HCT116 (cell line): ENCODE measurements at regions not wholly inside any gene's neighbourhood (a gene's known extent, or its start where the extent isn't known, plus 50 kb on each side); places are given as distances from the start of the nearest gene placed in this dataset.

Experiments
- ATAC-seq: fragments of 200-7000 bp; cut with Tn5 transposase; 2 replicates; pipeline ENCODE4 v1.9.1; 2020; ENCODE audit warnings: mild to moderate bottlenecking, moderate library complexity
- BruUV-seq: library from RNA; stranded (reverse); fragments of 400-500 nt; replicated peaks from 2 replicates; lab custom pipeline; 2021; lab: Mats Ljungman, UMichigan
- CTCF ChIA-PET: fragments of 300-600 bp; sonication (Branson Sonifier 250); formaldehyde crosslinking; loops from one replicate; lab custom pipeline; 2021; ENCODE audit warnings: antibody characterized with exemption; lab: Charles Lee
- POLR2A ChIA-PET: fragments of 300-600, 350-600 bp; sonication (Branson Sonifier 250); formaldehyde crosslinking; loops from one replicate; lab custom pipeline; 2021; ENCODE audit warnings: antibody characterized with exemption; lab: Charles Lee
- RAD21 ChIA-PET, 2 experiments: fragments of 300-600 bp; sonication (Branson Sonifier 250); formaldehyde crosslinking; loops; one replicate each; lab custom pipeline; 2023; ENCODE audit warnings: low total read pairs in 2 of 2; ENCODE audit not compliant: uncharacterized antibody in 2 of 2, unreplicated experiment in 2 of 2, low non-redundant PET in 1 of 2; lab: Charles Lee
- DNase-seq: peaks from one replicate; pipeline ENCODE4 v3.0.0-alpha.2; 2010; ENCODE audit warnings: low read depth, low spot score
- H2AFZ ChIP-seq: fragments of 200-600 bp; shearing (Covaris generic), sonication (generic); 2 replicates; pipeline ENCODE4 v1.6.1; 2017; ENCODE audit warnings: low read depth, mixed run types, mixed read lengths, antibody characterized with exemption, low read length; ENCODE audit not compliant: poor library complexity, severe bottlenecking
- H3K27ac ChIP-seq: 2 replicates; pipeline ENCODE4 v1.5.1; 2012; ENCODE audit warnings: low read depth, low read length
- H3K27me3 ChIP-seq: fragments of 200-600 bp; sonication (generic); 2 replicates; pipeline ENCODE4 v1.6.1; 2016; ENCODE audit warnings: mixed run types, low read length, mixed read lengths; ENCODE audit not compliant: insufficient read depth
- H3K36me3 ChIP-seq, 2 experiments: fragments of 200-500 bp in 1 of 2; fragments of 200-600 bp in 1 of 2; sonication (Bioruptor generic) in 1 of 2; sonication (generic) in 1 of 2; 2 replicates each; pipeline versions ENCODE4 v1.5.1 to v1.6.1; 2014 to 2016; ENCODE audit warnings: low read length in 2 of 2, inconsistent platforms in 1 of 2, mixed read lengths in 1 of 2, mixed run types in 1 of 2; ENCODE audit not compliant: insufficient read depth in 2 of 2, control insufficient read depth in 1 of 2
- H3K4me1 ChIP-seq, 2 experiments: fragments of 200-600 bp in 1 of 2; sonication (generic) in 1 of 2; 2 replicates each; pipeline versions ENCODE4 v1.5.1 to v1.6.1; 2012 to 2017; ENCODE audit warnings: low read length in 2 of 2, inconsistent platforms in 1 of 2, mild to moderate bottlenecking in 1 of 2, mixed read lengths in 1 of 2, mixed run types in 1 of 2, moderate library complexity in 1 of 2; ENCODE audit not compliant: insufficient read depth in 2 of 2, control insufficient read depth in 1 of 2
- H3K4me2 ChIP-seq: fragments of 200-600 bp; sonication (generic); 2 replicates; pipeline ENCODE4 v1.6.1; 2017; ENCODE audit warnings: mixed run types, low read length, mixed read lengths
- H3K4me3 ChIP-seq, 2 experiments: fragments of 200-600 bp in 1 of 2; sonication (generic) in 1 of 2; replicated peaks in 1 of 2; 2 replicates each; pipeline ENCODE4 v1.5.1; 2011 to 2016; ENCODE audit warnings: low read length in 2 of 2, control low read depth in 1 of 2, low read depth in 1 of 2, mild to moderate bottlenecking in 1 of 2, mixed read lengths in 1 of 2, mixed run types in 1 of 2
- H3K79me2 ChIP-seq: fragments of 200-600 bp; sonication (generic); 2 replicates; pipeline ENCODE4 v1.6.1; 2017; ENCODE audit warnings: mild to moderate bottlenecking, mixed run types, low read length, moderate library complexity, mixed read lengths; ENCODE audit not compliant: insufficient read depth
- H3K9ac ChIP-seq: fragments of 200-600 bp; sonication (generic); 2 replicates; pipeline ENCODE4 v1.6.1; 2016; ENCODE audit warnings: low read length, mixed read lengths
- H3K9me2 ChIP-seq: fragments of 200-600 bp; sonication (generic), shearing (Covaris generic); 2 replicates; pipeline ENCODE4 v1.6.1; 2017; ENCODE audit warnings: mixed run types, mild to moderate bottlenecking, moderate library complexity; ENCODE audit not compliant: insufficient read depth
- H3K9me3 ChIP-seq, 2 experiments: fragments of 200-500 bp in 1 of 2; fragments of 200-600 bp in 1 of 2; sonication (Bioruptor generic) in 1 of 2; sonication (generic) in 1 of 2; 2 replicates each; pipeline ENCODE4 v1.6.1; 2014 to 2017; ENCODE audit warnings: low read length in 2 of 2, mixed read lengths in 2 of 2, inconsistent platforms in 1 of 2, low read depth in 1 of 2, mild to moderate bottlenecking in 1 of 2, mixed run types in 1 of 2, moderate library complexity in 1 of 2; ENCODE audit not compliant: control insufficient read depth in 1 of 2, insufficient read depth in 1 of 2
- H4K20me1 ChIP-seq: fragments of 200-600 bp; sonication (generic), shearing (Covaris generic); 2 replicates; pipeline ENCODE4 v1.6.1; 2017; ENCODE audit warnings: mixed run types, mild to moderate bottlenecking, moderate library complexity; ENCODE audit not compliant: insufficient read depth
- CEBPB ChIP-seq: IDR thresholded peaks from 2 replicates; pipeline ENCODE4 v1.6.1; 2012; ENCODE audit warnings: low read depth
- EZH2phosphoT487 ChIP-seq: fragments of 200-600 bp; IDR thresholded peaks from 2 replicates; pipeline ENCODE4 v1.6.1; 2018; ENCODE audit warnings: antibody characterized with exemption, borderline replicate concordance
- SIN3A ChIP-seq: IDR thresholded peaks from 2 replicates; pipeline ENCODE4 v1.6.1; 2012; ENCODE audit warnings: low read depth
- SP1 ChIP-seq: IDR thresholded peaks from 2 replicates; pipeline ENCODE4 v1.6.1; 2012; ENCODE audit warnings: low read depth
- SRF ChIP-seq: IDR thresholded peaks from 2 replicates; pipeline ENCODE4 v1.6.1; 2012; ENCODE audit warnings: low read depth
- ZFX ChIP-seq: fragments of 450-650 bp; IDR thresholded peaks from 2 replicates; pipeline ENCODE4 v1.6.1; 2017
- intact Hi-C: fragments of 100-400 bp; cut with micrococcal nuclease; formaldehyde crosslinking; loops from 2 replicates; pipeline ENCODE4 v1.10.0; 2022

GRCh38 chr12:90199006-90199405, 490.4 kb upstream of the ATP2B1 start:
- CTCF ChIA-PET, result no interaction called here
- BruUV-seq, result no TSS peak

DNA sequence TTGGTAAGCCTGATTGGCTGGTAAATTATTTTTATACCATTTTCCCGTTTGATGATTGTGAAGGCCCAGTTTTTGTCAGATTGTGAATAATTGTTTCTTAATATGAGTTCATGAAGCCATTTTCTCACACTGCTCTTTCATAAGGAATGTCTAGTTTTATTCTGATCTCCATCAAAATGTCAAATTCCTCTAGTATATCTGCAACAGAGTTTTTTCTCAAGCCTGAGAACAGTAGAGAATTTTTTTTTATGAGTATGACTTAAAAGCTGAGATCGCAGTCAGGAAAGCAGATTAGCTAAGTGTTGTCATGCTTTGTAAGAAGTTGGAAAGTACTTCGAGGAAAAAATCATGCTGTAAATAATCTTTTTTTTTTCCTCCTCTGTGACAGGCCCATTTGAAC, 484.9 kb upstream of the ATP2B1 start:
- no peak overlapping the region for H3K27ac ChIP-seq
- no peak overlapping the region for H3K4me2 ChIP-seq
- H3K9me3 ChIP-seq, result no peaks in the 10 kb centered on the region
- CTCF ChIA-PET, result no interaction called here
- ATAC-seq, result no peak
- no peak for TF ChIP-seq CEBPB
- H3K9ac ChIP-seq, result no peak overlapping the region
- no TSS peak for BruUV-seq
- H4K20me1 ChIP-seq, result no peaks in the 10 kb centered on the region
- POLR2A ChIA-PET, result no interaction called here
- no peak for DNase-seq
- H3K4me3 ChIP-seq, result no peak overlapping the region
- H3K79me2 ChIP-seq, result no peaks in the 10 kb centered on the region
- no peaks in the 10 kb centered on the region for H3K9me2 ChIP-seq
- H3K36me3 ChIP-seq, result no peaks in the 10 kb centered on the region
- no peak overlapping the region for H2AFZ ChIP-seq
- no peaks in the 10 kb centered on the region for H3K27me3 ChIP-seq
- H3K4me1 ChIP-seq, result no peaks in the 10 kb centered on the region
- intact Hi-C loops, result no loop called here
- RAD21 ChIA-PET, result no interaction called here

More at GRCh38 chr12:90199006-90199405, 490.4 kb upstream of the ATP2B1 start:
- no peaks in the 10 kb centered on the region for H3K36me3 ChIP-seq
- intact Hi-C loops, result no loop called here
- H3K9ac ChIP-seq, result no peak overlapping the region
- no peak overlapping the region for H3K4me2 ChIP-seq
- H3K79me2 ChIP-seq, result no peaks in the 10 kb centered on the region
- ChIA-PET POLR2A (no interaction called here), RAD21 (no interaction called here)
- H3K4me1 ChIP-seq, result no peaks in the 10 kb centered on the region
- H3K27me3 ChIP-seq, result no peaks in the 10 kb centered on the region
- H2AFZ ChIP-seq, result no peak overlapping the region
- H3K9me2 ChIP-seq, result no peaks in the 10 kb centered on the region
- H3K27ac ChIP-seq, result no peak overlapping the region
- H3K9me3 ChIP-seq, result no peaks in the 10 kb centered on the region
- H4K20me1 ChIP-seq, result no peaks in the 10 kb centered on the region
- DNase-seq, result no peak
- TF ChIP-seq SRF, result no peak
- TF ChIP-seq SP1, result no peak
- TF ChIP-seq ZFX, result no peak
- no peak for TF ChIP-seq EZH2phosphoT487
- no peak for TF ChIP-seq SIN3A
- H3K4me3 ChIP-seq, result no peak overlapping the region
- no peak for ATAC-seq
